ENCODE measurements at regions not wholly inside any gene's neighbourhood (a gene's known extent, or its start where the extent isn't known, plus 50 kb on each side); places are given as distances from the start of the nearest gene placed in this dataset.

GRCh38 chr18:64379662-64380061, 230.8 kb upstream of the LINC00305 start:
- TF ChIP-seq ZNF70 (CRISPR knock-in tag; IDR thresholded peaks at IDR 0.05) (no peak), TOX (CRISPR knock-in tag; IDR thresholded peaks at IDR 0.05; ENCODE audit: borderline replicate concordance) (no peak), ZFP30 (CRISPR knock-in tag; IDR thresholded peaks at IDR 0.05) (no peak), ESRRG (CRISPR knock-in tag; IDR thresholded peaks at IDR 0.05) (no peak), TCF4 (CRISPR knock-in tag; IDR thresholded peaks at IDR 0.05; ENCODE audit: borderline replicate concordance) (no peak)
